H9 (cell line): ENCODE measurements at regions not wholly inside any gene's neighbourhood (a gene's known extent, or its start where the extent isn't known, plus 50 kb on each side); places are given as distances from the start of the nearest gene placed in this dataset.

Experiments
- DNase-seq: peaks from one replicate; pipeline ENCODE4 v3.0.0-alpha.2; 2017
- H2AFZ ChIP-seq: one replicate; pipeline ENCODE4 v1.6.1; 2013; ENCODE audit warnings: mild to moderate bottlenecking, low read length, control low read depth, moderate library complexity
- H2AK5ac ChIP-seq: 2 replicates; pipeline ENCODE4 v1.6.1; 2013; ENCODE audit warnings: low read length, control low read depth, mixed read lengths; ENCODE audit not compliant: insufficient read length
- H2BK120ac ChIP-seq: one replicate; pipeline ENCODE4 v1.6.1; 2013; ENCODE audit warnings: low read depth, mild to moderate bottlenecking, low read length, control low read depth, inconsistent platforms; ENCODE audit not compliant: poor library complexity, severe bottlenecking
- H2BK12ac ChIP-seq: 2 replicates; pipeline ENCODE4 v1.6.1; 2013; ENCODE audit warnings: low read length, control low read depth, mixed read lengths, low read depth; ENCODE audit not compliant: insufficient read length
- H2BK15ac ChIP-seq: 2 replicates; pipeline ENCODE4 v1.6.1; 2013; ENCODE audit warnings: low read depth, low read length, control low read depth
- H2BK20ac ChIP-seq: one replicate; pipeline ENCODE4 v1.6.1; 2013; ENCODE audit warnings: low read depth, mild to moderate bottlenecking, low read length, control low read depth, inconsistent platforms; ENCODE audit not compliant: poor library complexity, severe bottlenecking
- H2BK5ac ChIP-seq: 2 replicates; pipeline ENCODE4 v1.6.1; 2013; ENCODE audit warnings: low read length, control low read depth, mixed read lengths; ENCODE audit not compliant: insufficient read length
- H3K14ac ChIP-seq: 2 replicates; pipeline ENCODE4 v1.6.1; 2013; ENCODE audit warnings: low read length, control low read depth; ENCODE audit not compliant: insufficient read depth
- H3K18ac ChIP-seq: 2 replicates; pipeline ENCODE4 v1.6.1; 2013; ENCODE audit warnings: low read depth, mild to moderate bottlenecking, mixed read lengths, low read length, control low read depth; ENCODE audit not compliant: insufficient read length
- H3K23ac ChIP-seq: 2 replicates; pipeline ENCODE4 v1.6.1; 2013; ENCODE audit warnings: low read length, control low read depth, mixed read lengths, low read depth; ENCODE audit not compliant: insufficient read length
- H3K23me2 ChIP-seq: 2 replicates; pipeline ENCODE4 v1.6.1; 2013; ENCODE audit warnings: low read depth, mild to moderate bottlenecking, mixed read lengths, low read length, control low read depth; ENCODE audit not compliant: insufficient read length, poor library complexity, severe bottlenecking
- H3K27ac ChIP-seq: 2 replicates; pipeline ENCODE4 v1.5.1; 2013; ENCODE audit warnings: low read length, control low read depth, mixed read lengths, low read depth; ENCODE audit not compliant: insufficient read length
- H3K27me3 ChIP-seq: 2 replicates; pipeline ENCODE4 v1.6.1; 2013; ENCODE audit warnings: low read length, control low read depth, inconsistent platforms; ENCODE audit not compliant: insufficient read depth
- H3K4ac ChIP-seq: 2 replicates; pipeline ENCODE4 v1.6.1; 2013; ENCODE audit warnings: low read depth, mild to moderate bottlenecking, control low read depth, inconsistent platforms, low read length, moderate library complexity
- H3K4me1 ChIP-seq: 2 replicates; pipeline ENCODE4 v1.6.1; 2013; ENCODE audit warnings: low read length, control low read depth, inconsistent platforms; ENCODE audit not compliant: insufficient read depth
- H3K4me2 ChIP-seq: 2 replicates; pipeline ENCODE4 v1.6.1; 2013; ENCODE audit warnings: low read length, control low read depth, mixed read lengths; ENCODE audit not compliant: insufficient read length, insufficient read depth
- H3K56ac ChIP-seq: 2 replicates; pipeline ENCODE4 v1.6.1; 2013; ENCODE audit warnings: low read depth, mild to moderate bottlenecking, mixed read lengths, low read length, control low read depth; ENCODE audit not compliant: insufficient read length
- H3K79me1 ChIP-seq: 2 replicates; pipeline ENCODE4 v1.6.1; 2013; ENCODE audit warnings: low read depth, mild to moderate bottlenecking, moderate library complexity, low read length, control low read depth, inconsistent platforms; ENCODE audit not compliant: insufficient read depth, poor library complexity, severe bottlenecking
- H3K79me2 ChIP-seq: 2 replicates; pipeline ENCODE4 v1.6.1; 2013; ENCODE audit warnings: low read length, control low read depth, inconsistent platforms; ENCODE audit not compliant: insufficient read depth
- H3K9ac ChIP-seq: 2 replicates; pipeline ENCODE4 v1.6.1; 2013; ENCODE audit warnings: low read length, control low read depth, mixed read lengths; ENCODE audit not compliant: insufficient read length; ENCODE audit errors: extremely low read depth
- H3K9me3 ChIP-seq: one replicate; pipeline ENCODE4 v1.6.1; 2013; ENCODE audit warnings: low read depth, low read length, inconsistent platforms; ENCODE audit not compliant: control insufficient read depth
- H3T11ph ChIP-seq: one replicate; pipeline ENCODE4 v1.6.1; 2013; ENCODE audit warnings: mild to moderate bottlenecking, low read length, control low read depth, inconsistent platforms
- H4K20me1 ChIP-seq: one replicate; pipeline ENCODE4 v1.6.1; 2013; ENCODE audit not compliant: control insufficient read depth, insufficient read length, insufficient read depth
- H4K5ac ChIP-seq: 2 replicates; pipeline ENCODE4 v1.6.1; 2013; ENCODE audit warnings: low read depth, mild to moderate bottlenecking, mixed read lengths, low read length, control low read depth; ENCODE audit not compliant: insufficient read length
- H4K8ac ChIP-seq: replicated peaks from 2 replicates; pipeline ENCODE4 v1.6.1; 2013; ENCODE audit warnings: low read length, control low read depth, mixed read lengths, low read depth; ENCODE audit not compliant: insufficient read length
- H4K91ac ChIP-seq: 2 replicates; pipeline ENCODE4 v1.6.1; 2013; ENCODE audit warnings: low read depth, mild to moderate bottlenecking, moderate library complexity, mixed read lengths, low read length, control low read depth; ENCODE audit not compliant: insufficient read length
- H3K27ac Mint-ChIP-seq, 3 experiments: 2 replicates in 2 of 3; 3 replicates in 1 of 3; pipeline ENCODE4 v1.8.0; 2020 to 2021; ENCODE audit warnings: mixed read lengths in 3 of 3, mild to moderate bottlenecking in 1 of 3, moderate library complexity in 1 of 3
- H3K27me3 Mint-ChIP-seq: 2 replicates; pipeline ENCODE4 v1.8.0; 2021; ENCODE audit warnings: low read depth, mild to moderate bottlenecking, moderate library complexity, mixed read lengths
- H3K36me3 Mint-ChIP-seq, 3 experiments: 2 replicates in 2 of 3; 3 replicates in 1 of 3; pipeline ENCODE4 v1.8.0; 2020 to 2021; ENCODE audit warnings: low read depth in 3 of 3, mixed read lengths in 3 of 3; ENCODE audit not compliant: insufficient read depth in 1 of 3
- H3K4me1 Mint-ChIP-seq, 2 experiments: 2 replicates each; pipeline ENCODE4 v1.8.0; 2020; ENCODE audit warnings: mixed read lengths in 2 of 2
- H3K4me3 Mint-ChIP-seq, 2 experiments: 2 replicates in 1 of 2; 3 replicates in 1 of 2; pipeline ENCODE4 v1.8.0; 2020 to 2021; ENCODE audit warnings: mild to moderate bottlenecking in 2 of 2, mixed read lengths in 2 of 2, moderate library complexity in 1 of 2
- H3K9me3 Mint-ChIP-seq, 2 experiments: 2 replicates in 1 of 2; 3 replicates in 1 of 2; pipeline ENCODE4 v1.8.0; 2020; ENCODE audit warnings: mild to moderate bottlenecking in 2 of 2, mixed read lengths in 2 of 2, moderate library complexity in 1 of 2
- WGBS: extraction: QIAGEN DNeasy Blood & Tissue Kit; methylation state at CpG from one replicate; pipeline ENCODE4 v1.1.7; 2013; ENCODE audit warnings: missing lambda C conversion rate, low lambda C conversion rate, mixed read lengths; ENCODE audit not compliant: insufficient read length; ENCODE audit errors: extremely low coverage; 5-methylcytosine and 5-hydroxymethylcytosine counted together
- TF ChIP-seq, protein P1 (sequence below): fragments of 200-600 bp; sonication (generic); conservative IDR thresholded peaks from 3 replicates; pipeline ENCODE4 v1.8.0; 2021; ENCODE audit warnings: antibody characterized with exemption, mild to moderate bottlenecking

DNA sequence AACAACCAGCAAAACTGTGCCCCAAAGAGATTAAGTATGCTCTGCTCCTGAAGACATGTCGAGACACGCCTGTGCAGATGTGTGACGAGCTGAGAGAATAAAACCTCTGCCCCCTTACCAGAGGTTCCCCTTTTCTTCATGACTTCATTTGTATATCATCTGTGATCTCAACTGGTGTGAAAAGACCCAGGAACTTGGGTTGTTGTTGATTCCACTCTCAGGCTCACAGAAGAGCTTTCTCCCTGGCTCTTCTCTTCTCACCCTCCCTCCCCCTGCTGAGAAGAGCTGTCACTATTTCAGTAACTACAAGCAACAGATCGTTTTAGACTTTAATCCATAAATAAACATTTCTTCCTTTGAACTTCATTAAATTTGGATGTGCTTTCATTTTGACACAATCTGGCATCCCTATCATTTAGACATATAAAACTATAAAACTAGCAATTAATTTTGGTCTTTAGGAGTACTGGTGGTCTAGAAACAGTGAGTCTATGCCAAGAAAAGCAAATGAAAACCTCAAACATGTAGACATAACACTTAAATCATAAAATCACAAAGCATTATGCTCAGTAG is 179.3 kb upstream of the FZD8 start:
- Histone ChIP-seq H4K5ac (no peak overlapping the region), H2BK5ac (no peak overlapping the region), H3K27ac (no peak overlapping the region), H3K79me2 (no peaks in the 10 kb centered on the region), H3K23me2 (no peaks in the 10 kb centered on the region), H2BK15ac (no peak overlapping the region), H2AFZ (no peak overlapping the region), H2AK5ac (no peak overlapping the region), H4K91ac (no peak overlapping the region), H3K9me3 (no peaks in the 10 kb centered on the region), H3K18ac (no peak overlapping the region), H2BK120ac (no peak overlapping the region), H3T11ph (no peak overlapping the region), H3K4me2 (no peak overlapping the region), H3K56ac (no peak overlapping the region), H2BK20ac (no peak overlapping the region), H3K14ac (no peak overlapping the region), H4K8ac (no peak overlapping the region), H3K4ac (no peak overlapping the region), H2BK12ac (no peak overlapping the region), H3K27me3 (no peaks in the 10 kb centered on the region), H3K4me1 (no peaks in the 10 kb centered on the region), H3K9ac (no peak overlapping the region), H3K79me1 (no peaks in the 10 kb centered on the region), H4K20me1 (no peaks in the 10 kb centered on the region), H3K23ac (no peak overlapping the region)
- no peak for DNase-seq
- TF ChIP-seq, protein P1, sequence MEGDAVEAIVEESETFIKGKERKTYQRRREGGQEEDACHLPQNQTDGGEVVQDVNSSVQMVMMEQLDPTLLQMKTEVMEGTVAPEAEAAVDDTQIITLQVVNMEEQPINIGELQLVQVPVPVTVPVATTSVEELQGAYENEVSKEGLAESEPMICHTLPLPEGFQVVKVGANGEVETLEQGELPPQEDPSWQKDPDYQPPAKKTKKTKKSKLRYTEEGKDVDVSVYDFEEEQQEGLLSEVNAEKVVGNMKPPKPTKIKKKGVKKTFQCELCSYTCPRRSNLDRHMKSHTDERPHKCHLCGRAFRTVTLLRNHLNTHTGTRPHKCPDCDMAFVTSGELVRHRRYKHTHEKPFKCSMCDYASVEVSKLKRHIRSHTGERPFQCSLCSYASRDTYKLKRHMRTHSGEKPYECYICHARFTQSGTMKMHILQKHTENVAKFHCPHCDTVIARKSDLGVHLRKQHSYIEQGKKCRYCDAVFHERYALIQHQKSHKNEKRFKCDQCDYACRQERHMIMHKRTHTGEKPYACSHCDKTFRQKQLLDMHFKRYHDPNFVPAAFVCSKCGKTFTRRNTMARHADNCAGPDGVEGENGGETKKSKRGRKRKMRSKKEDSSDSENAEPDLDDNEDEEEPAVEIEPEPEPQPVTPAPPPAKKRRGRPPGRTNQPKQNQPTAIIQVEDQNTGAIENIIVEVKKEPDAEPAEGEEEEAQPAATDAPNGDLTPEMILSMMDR: no peak
- Mint-ChIP-seq H3K27ac (no peak overlapping the region), H3K9me3 (no peaks in the 10 kb centered on the region), H3K27me3 (no peaks in the 10 kb centered on the region; the same call in 1 of the 2 replicates), H3K4me1 (peaks cover 12 to 15% of the 10 kb centered on the region in 2 experiments), H3K4me3 (no peak overlapping the region), H3K36me3 (no peaks in the 10 kb centered on the region)
- WGBS: no CpG with 5 or more reads among the region's 4 CpGs
